NCI-H82 treated with DMSO at 0.1 percent for 48 hours (cell line): ENCODE measurements at regions not wholly inside any gene's neighbourhood (a gene's known extent, or its start where the extent isn't known, plus 50 kb on each side); places are given as distances from the start of the nearest gene placed in this dataset.

Source experiments
- DNase-seq: peaks from one replicate; lab custom pipeline; 2025; ENCODE audit not compliant: unreplicated experiment; lab: John Stamatoyannopoulos, UW

- no peak for DNase-seq
Measured at GRCh38 chr13:47268270-47268669, 371.4 kb upstream of the HTR2A start.

- no peak for DNase-seq
Measured at GRCh38 chr13:47258384-47258783, 361.5 kb upstream of the HTR2A start.

- DNase-seq: no peak
Measured at GRCh38 chr13:47256618-47257017, 359.8 kb upstream of the HTR2A start.

GRCh38 chr13:47252627-47253026 lies 355.8 kb upstream of the HTR2A start:
- DNase-seq: no peak

- no peak for DNase-seq
Measured at GRCh38 chr13:47251771-47252170, 354.9 kb upstream of the HTR2A start.

- DNase-seq: no peak
Measured at GRCh38 chr13:47250146-47250545, 353.3 kb upstream of the HTR2A start.

GRCh38 chr13:47249266-47249665 lies 352.4 kb upstream of the HTR2A start:
- DNase-seq: no peak

- no peak for DNase-seq
Measured at GRCh38 chr13:47241446-47241845, 344.6 kb upstream of the HTR2A start.

- DNase-seq: no peak
Measured at GRCh38 chr13:47239025-47239424, 342.2 kb upstream of the HTR2A start.

GRCh38 chr13:47237571-47237970 lies 340.7 kb upstream of the HTR2A start:
- DNase-seq: no peak

GRCh38 chr13:47233734-47234133 lies 336.9 kb upstream of the HTR2A start:
- DNase-seq: no peak

GRCh38 chr13:47232516-47232915 lies 335.7 kb upstream of the HTR2A start:
- DNase-seq: no peak

GRCh38 chr13:47230155-47230554 lies 333.3 kb upstream of the HTR2A start:
- no peak for DNase-seq

- no peak for DNase-seq
Measured at GRCh38 chr13:47226516-47226915, 329.7 kb upstream of the HTR2A start.

- peak; percentile 90 for DNase-seq
Measured at GRCh38 chr13:47220453-47221140, 323.7 kb upstream of the HTR2A start.

GRCh38 chr13:47218611-47219010 lies 321.8 kb upstream of the HTR2A start:
- no peak for DNase-seq

- no peak for DNase-seq
Measured at GRCh38 chr13:47216176-47216822, 319.4 kb upstream of the HTR2A start.

GRCh38 chr13:47215736-47216135 lies 318.9 kb upstream of the HTR2A start:
- DNase-seq: no peak

GRCh38 chr13:47213047-47213446 lies 316.2 kb upstream of the HTR2A start:
- DNase-seq: peak; percentile 35

GRCh38 chr13:47211106-47211505 lies 314.3 kb upstream of the HTR2A start:
- no peak for DNase-seq

- peak; percentile 66 for DNase-seq
Measured at GRCh38 chr13:47206111-47206510, 309.3 kb upstream of the HTR2A start.

GRCh38 chr13:47190696-47191305 lies 293.9 kb upstream of the HTR2A start:
- no peak for DNase-seq
